HUDEP-2 (cell line): ENCODE measurements at regions not wholly inside any gene's neighbourhood (a gene's known extent, or its start where the extent isn't known, plus 50 kb on each side); places are given as distances from the start of the nearest gene placed in this dataset.

Experiments used
- DNase-seq, 76 experiments: peaks; one replicate each; lab custom pipeline; 2025; ENCODE audit not compliant: unreplicated experiment in 76 of 76; lab: John Stamatoyannopoulos, UW

DNA sequence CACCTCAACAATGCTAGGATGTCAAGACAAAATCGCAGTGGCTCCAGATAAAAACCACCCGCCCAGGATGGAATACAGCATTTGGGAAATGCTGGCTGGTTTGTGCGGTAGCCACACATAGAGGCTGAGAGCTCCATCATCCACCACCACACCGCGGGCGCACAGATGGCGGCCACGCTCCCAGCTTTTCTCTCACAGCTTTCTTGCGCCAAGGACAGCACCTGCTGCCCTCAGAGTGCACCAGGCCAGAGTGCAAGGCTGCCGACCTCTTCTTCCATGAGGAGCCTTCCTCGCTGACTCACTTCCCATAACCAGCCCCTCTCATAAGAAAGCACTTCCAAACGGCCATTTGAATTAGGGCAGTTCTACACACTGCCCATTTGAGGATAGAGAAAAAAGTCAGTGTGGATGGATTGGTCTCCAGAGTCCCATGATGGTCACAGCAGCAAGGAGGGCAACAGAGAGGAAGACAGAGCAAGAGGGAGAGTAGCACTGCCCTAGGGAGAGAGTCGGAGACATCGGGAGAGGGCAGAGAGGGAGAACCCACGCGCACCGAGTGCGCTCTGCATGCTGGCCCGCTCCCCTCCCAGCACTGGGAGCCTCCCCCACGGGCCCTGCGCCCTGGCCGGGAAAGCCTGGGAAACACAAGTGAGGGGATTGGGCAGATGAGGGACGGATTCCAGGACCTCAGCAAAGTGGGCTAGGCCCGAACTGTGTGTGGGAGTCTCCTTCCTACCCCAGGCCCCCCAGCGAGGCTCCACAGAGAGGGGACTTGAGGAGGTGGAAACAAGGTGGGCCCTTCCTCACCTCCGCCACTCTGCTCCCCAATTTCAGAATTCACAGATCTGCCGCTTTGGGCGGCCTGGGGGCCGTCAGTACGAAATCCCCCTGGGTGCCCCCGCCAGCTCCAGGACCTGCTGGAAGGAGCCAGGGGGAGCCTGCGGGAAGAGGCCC, 156.9 kb downstream of the USP12 start:
- DNase-seq, result no peak

DNA sequence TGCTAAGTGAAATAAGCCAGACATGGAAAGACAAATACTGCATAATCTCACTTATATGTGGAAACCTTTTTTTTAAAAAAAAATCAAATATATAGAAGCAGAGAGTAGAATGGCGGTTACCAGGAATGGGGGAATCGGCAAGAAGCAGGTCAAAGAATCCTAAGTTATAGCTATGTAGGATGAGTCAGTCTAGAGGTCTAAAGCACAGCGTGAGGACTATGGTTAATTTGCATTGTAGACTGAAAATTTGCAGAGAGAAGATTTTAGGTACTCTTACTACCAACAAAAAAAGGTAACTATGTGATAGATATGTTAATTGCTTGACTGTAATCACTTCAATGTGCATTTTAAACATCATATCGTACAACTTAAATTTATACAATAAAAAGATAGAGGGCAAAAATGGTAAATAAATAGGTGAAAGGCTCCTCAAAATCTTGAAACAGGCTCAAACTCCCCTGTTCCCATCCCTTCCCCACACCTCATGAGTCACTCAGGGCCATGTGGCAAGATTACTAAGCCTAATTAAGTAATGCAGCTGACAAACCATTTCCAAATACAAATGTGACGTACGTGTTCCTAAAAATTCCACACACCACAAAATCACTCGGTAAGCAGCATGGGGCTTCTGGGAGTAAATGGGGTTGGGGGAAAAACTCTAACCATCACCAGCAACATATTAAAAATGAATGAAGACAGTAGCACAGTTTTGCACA, 159.0 kb downstream of the USP12 start:
- peak in 2 of 76 experiments; percentile 4 to 10 for DNase-seq

DNA sequence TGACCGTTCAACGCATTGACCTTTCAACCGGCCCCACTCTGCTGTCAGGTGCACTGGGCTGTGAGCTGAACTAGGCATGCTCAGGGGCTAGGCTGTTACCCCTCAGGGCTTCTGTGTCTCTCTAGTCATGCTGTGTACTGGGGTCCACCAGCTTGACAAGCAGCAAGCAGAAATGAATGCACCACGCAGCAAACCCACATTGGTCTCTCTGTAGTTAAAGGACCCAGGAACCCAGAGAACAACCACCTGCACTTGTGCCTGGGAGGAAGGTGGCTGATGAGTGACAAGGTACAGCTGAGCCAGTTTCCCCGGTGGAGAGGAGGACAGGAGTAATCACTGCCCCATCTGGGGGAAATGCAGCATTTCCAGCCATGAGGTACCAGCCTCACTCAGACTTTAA, 159.9 kb downstream of the USP12 start:
- DNase-seq, result peak in 12 of 76 experiments; percentile 10 to 58 (median 24)

DNA sequence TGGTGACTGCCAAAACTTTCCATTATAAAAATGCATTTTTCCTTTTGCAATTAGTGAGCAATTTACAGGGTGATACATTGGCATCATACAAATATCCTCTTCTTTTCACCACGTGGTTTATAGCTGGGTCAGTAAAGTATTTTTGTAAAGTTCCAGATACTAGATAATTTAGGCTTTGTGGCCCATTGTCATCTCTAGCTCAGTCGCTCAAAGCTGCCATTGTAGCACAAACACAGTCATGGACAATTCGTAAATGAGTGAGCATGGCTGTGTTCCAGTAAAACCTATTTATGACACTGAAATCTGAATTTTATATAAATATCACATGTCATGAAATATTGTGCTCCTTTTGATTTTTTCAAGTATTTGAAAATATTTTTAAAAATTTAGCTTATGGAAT, 162.9 kb downstream of the USP12 start:
- DNase-seq, result no peak

DNA sequence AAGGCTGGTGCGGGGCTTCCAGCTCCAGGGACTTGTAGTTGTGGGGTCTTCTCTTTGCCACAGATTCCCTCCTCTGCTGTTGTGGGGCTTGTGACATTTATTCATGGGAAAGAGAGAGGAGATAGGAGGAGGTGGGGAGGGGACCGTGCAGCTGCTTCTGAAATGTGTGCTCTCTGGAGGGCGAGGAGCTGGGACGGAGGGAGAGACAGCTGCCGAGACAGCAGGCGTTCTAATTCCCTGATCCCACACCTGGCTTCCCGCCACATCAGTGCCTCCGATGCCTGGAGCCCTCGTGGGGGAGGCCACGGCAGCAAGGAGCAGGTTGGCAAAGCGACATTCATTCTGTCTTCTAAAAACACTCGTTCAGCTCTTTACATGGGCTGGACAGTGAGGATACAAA, 164.4 kb downstream of the USP12 start:
- no peak for DNase-seq

DNA sequence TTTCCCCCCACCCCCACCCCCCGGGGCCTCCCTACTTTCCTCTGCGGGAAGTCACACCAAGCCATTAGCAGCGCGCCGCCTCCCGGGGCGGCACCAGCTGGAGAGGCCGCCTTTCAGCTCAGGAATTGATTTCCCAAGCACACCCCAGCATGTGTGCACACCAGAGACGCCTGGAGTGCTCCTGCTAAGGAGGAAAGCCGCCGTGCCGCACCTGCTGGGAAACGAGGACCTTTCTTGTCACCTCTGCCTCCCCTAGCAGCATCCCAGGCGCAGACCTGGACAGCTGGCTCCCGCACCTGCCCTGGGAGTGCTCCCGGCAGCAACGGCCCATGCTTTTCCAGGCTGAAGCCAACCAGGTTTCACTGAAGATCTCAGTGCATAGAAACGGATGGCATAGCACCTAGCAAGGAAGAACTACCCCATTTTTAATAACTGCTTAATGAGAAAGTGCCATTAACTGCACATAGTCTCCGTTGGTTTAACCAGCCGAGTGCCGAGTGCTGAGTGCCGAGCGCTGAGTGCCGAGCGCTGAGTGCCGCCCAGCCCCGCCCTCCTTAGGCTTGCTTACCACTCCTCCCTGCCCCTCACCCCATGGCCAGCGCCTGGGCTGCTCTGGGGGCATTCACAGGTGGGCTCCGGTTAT, 165.0 kb downstream of the USP12 start:
- DNase-seq, result peak in 4 of 76 experiments; percentile 3 to 10 (median 4)

DNA sequence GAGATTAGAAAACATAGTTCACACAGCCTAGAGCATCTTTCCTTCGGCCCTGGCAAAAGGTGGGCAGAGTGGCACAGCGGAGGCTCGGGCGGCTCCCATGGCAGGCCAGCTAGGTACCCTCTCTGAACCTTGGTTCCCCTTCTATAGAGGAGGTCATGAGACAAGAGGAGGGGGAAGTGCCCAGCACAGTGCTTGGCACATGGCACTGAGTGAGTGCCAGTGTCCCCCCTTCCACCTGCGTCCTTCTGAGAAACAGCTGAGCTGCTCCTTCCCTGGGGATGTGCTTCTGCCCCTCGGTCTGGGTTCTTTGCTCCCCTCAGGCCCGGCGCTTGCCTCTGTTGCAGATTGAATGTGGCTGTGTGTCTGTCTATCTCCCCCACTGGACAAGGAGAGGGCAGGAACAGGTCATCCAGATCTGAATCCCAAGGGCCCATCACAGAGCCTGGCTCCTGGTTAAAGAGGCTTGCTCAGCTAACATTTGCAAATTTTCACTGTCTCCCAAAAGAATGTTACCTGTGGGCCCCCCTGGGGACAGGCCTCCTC, 165.6 kb downstream of the USP12 start:
- no peak for DNase-seq

DNA sequence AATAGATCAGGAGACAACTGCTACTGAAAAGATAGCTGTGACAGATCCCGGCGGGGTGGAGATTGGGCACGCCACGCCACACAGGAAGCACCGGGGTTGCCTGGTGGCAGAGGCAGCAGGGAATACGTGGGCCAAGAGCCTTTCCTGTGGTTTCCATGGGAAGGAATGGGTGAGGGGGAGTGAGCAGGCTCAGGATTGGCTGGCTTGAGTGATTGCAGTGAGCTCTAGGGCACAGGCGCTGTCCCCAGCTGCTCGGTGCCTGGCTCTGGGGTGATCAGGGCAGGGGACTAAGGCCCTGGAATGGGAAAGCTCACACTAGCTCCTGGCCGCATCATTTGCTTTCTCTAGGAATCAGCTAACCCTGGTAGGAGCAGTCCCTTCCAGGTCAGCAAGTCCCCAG, 166.1 kb downstream of the USP12 start:
- DNase-seq, result no peak

DNA sequence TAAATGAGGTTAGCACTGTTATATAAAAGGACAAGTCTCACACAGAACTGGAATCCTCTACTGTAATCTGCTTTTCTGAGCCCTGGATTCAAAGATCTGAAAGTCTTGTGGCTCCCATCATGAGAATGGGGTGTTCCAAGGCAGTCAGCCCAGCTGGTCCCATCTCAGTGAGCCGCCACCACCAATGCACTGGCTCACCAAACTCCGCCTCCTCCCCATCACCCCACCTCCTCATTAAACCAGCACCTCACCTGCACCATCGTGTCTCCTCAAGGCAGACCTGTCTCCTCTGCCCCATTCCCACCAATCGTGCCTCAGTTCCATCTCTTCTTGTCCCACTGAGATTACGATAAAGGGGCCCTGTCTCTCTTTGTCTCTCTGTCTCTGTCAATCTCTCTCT, 166.7 kb downstream of the USP12 start:
- no peak for DNase-seq

DNA sequence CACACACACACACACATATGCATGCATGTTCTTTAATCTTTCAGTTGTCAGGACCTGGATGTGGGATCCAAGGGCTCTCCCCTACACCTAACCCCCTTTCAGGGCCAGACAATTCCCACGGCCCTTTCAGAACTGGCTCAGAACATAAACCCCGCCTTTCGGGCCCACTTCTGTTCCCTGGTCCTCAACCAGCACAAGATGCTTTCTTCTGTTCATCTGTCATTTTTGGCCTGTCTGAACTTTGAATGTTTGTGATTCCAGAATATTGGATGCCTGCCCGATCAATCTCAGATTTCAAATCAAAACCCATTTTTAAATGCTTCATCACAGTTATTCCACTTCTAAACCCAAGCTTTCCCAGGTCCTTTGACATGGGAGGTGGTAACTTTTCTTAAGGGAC, 167.3 kb downstream of the USP12 start:
- DNase-seq, result no peak

DNA sequence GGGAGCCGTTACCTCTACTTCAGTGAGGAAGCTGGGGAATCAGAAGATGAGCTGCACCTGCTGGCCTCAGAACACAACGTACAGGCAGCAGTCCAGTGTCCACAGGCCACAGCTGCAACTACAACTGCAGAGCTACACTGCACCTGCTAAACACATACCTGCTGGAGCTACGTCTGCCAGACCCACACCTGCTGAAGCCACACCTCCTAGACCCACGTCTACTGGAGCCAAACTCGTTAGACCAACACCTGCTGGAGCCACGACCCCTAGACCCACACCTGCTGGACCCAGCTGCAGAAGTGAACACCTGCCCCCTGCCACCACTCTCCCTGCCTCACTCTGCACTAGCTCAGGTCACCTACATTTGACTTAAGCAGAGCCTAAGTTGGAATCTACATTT, 169.9 kb downstream of the USP12 start:
- DNase-seq, result no peak

DNA sequence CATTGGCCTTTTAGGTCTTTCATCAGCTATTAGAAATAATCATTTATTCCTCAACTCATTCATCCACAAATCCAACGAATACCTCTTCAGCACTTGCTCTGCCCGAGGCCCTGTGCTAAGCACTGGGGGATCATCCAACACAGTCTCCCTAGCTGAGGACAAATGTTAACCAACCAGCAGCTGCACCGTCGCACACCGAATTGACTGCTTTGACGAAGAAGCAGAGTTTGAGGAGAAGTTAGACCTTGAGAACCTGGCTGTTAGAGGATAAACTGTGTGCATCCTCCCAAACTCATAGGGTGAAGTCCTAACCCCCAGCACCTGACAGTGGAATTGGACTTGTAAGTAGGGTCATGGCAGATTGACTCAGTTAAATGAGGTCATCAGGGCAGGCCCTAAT, 170.9 kb downstream of the USP12 start:
- no peak for DNase-seq

DNA sequence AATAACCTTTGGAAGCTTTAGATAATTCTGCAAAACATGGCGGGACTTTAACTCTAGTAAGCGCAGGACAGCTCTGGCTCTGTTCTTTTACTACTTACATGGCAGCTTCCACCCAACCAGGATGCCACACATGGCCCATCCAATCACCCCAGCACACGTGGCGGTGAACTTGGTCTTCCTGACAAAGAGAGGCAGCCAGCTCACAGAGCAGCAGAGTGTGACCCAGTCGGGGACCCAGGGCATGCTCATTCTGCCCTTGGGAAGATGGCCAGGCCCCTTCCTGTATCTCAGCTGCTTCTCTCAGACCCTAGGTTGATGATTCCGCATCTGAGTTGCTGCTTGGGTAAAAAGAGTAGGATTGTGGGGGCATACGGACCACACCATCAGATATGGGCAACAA, 172.1 kb downstream of the USP12 start:
- no peak for DNase-seq

DNA sequence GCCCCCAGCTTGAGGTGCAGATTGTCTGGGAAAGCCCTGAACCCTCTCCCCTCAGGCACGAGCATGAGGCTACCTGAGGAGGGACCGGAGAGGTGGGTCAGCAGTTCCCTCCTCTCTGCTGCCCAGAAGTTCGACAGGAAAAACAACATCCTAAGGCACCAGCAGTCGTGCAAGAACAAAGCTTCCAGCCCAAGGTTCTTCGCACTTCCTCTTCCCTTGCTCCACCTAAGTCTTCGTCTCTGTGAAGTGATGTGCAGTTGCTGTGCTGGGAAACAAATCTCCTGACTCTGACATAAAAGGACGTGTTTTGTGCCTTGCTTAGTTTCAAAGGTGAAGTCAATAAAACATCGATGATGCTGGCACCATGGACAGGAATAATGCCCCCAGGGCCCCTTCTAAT, 173.3 kb downstream of the USP12 start:
- DNase-seq, result no peak

DNA sequence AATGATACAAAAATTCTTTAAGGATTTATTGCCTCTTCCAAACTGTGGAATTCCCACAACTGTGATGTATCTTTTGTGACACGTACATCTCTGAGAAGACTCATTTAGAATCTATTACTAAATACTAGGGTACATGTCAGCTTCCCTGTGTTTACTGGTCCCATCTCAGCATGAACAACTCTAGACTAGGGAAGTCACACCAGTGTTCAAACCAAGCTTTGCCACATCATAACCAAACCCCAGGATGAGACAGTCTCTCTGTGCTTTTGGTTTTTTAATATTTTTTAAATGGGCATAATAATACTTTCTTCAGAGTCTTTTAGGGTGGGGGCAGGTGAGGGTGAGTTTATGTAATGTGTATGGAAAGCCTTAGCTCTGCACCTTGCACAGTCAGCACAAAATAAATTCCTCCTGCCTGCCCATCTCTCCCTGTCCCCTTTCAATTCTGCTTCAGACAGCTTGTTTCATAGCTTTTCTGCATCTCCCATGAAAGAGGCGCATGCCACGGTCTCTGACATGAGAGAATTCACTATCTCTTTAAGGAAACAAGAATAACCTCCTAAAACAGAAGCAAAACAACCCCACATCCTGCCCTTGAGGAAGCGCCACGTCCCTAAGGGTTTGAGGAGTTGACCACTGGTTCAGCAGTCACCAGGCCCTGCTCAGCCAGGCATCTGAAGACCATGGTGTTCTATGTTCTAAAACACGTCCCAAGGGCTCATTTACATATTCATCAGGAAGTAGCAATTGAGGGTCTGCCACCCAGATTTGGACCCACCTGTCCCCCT, 174.5 kb downstream of the USP12 start:
- no peak for DNase-seq

DNA sequence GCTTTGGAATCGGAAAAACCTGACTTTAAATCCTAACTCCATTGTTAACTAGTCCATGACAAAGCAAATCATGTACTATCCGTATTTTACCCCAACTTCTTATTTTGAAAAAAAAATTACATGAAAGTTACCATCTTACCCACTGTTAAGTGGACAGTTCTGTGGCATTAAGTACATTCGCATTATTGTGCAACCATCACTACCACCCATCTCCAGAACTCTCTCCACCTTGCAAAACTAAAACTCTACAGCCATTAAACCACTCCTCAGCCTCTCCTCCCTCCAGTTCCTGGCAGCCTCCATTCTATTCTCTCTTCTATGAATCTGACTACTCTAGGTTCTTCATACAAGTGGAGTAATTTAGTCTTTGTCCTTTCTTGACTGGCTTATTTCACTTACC, 176.5 kb downstream of the USP12 start:
- no peak for DNase-seq

DNA sequence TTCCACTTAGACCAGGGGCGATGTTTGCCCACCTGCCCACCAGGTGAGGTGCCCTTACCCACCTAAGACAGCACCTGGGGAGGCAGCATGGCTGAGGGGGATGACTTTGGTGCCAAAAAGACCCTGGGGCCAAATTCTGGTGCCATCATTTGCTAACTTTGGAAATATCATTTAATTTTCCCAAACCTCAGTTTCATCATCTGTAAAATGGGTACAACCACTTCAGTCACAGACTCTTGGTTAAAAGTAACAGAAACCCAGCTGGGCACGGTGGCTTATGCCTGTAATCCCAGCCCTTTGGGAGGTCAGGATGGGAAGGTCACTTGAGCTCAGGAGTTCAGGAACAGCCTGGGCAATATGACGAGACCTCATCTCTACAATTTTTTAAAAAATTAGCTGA, 177.8 kb downstream of the USP12 start:
- no peak for DNase-seq

DNA sequence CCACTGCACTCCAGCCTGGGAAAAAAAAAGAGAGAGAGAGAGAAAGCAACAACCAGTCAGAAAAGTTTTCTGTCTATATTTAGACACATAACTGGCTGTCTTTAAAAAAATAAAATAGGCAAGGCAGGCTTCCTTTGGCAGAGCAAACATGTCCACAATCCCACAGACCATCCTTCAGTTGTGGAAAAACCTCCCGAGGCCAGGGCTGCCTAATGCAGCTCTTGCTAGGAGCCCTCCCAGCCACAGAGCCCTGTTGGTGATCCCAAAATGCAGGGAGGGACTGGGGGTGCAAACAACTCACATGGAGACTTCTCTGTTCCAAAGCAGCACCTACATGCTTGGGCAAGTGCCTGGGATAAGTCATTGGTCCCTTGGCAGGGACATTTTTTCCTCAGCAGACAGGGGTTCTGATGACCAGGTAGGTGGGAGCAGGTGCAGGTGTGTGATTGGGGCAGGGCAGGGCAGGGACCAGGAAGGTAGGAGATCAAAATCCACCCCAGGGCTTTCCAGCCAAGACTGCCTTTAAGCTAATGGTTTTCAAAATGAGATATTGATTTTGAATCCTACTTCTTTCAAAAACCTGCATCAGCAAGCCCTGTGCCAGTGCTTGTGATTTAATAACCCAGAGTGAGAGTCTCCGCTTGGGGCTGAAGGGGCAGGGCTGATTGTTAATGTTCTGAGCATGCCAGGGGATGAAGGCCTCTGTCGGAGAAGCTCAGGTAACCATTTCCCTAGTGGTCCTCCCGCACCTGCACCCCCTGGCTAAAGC, 178.5 kb downstream of the USP12 start:
- DNase-seq, result no peak

DNA sequence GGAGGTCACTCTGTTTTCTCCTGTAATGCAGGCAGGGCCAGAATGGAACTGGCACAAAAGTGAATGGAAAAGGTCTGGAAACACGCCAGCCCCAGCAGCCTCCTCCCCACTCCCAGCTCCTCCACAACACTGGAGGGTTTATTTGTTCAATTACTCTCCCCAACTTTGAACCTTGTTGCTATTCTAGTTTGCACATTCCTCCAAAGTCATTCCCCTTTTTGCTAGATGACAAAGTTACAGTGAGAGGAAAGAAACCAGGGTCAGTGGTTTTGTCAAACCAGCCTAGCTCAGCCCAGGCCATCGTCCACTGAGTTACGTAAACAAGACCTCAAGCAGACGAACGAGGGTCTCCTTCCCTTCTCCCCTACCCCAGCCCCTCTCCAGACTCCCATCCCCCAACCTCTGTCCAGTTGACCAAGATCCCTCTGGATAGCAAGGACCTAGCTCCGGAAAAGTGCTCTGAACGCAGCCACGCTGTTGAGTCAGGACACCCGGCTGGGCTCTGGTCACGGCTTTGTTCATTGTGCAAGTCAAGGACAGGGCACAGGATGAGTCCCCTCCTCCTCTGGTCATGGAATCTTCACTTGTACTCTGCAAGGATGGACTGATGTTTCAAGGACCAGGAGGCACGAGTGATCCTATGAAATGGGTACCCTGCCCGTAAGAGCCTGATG, 180.0 kb downstream of the USP12 start:
- DNase-seq, result no peak
